Gastrocnemius medialis (tissue), 4 donors: ENCODE measurements at regions not wholly inside any gene's neighbourhood (a gene's known extent, or its start where the extent isn't known, plus 50 kb on each side); places are given as distances from the start of the nearest gene placed in this dataset.

Experiments used
- CTCF ChIP-seq, 5 experiments: fragments of 450-650 bp in 3 of 5; fragments of 200-600 bp in 2 of 5; sonication (generic) in 2 of 5; IDR thresholded peaks in 4 of 5; conservative IDR thresholded peaks in 1 of 5; 1 replicate in 4 of 5; 2 replicates in 1 of 5; pipeline ENCODE4 v1.5.1; 2016 to 2019; ENCODE audit warnings: antibody characterized with exemption in 5 of 5, mild to moderate bottlenecking in 3 of 5, moderate library complexity in 3 of 5
- POLR2A ChIP-seq, 2 donors: fragments of 450-650 bp; IDR thresholded peaks; one replicate each; pipeline ENCODE4 v1.6.1; 2017; ENCODE audit warnings: antibody characterized with exemption in 2 of 2, mild to moderate bottlenecking in 2 of 2, moderate library complexity in 2 of 2

DNA sequence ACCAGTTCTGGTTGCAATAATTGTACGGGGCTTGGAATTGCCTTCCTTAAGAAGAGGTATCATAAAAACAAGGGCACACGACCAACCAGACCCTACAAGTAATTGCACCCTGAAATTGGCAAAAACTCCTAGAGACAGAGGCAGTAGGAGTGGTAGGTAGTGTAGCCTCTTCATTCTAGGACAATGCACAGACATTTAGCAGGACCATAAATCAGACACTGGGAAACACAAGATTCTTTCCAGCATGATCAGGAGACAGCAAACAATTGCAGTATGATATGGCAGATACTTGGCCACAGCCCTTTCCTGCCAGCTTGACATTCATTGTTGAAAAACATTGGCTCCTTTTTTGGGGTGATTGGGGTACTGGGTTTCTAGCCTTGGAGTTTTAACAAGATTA, 186.6 kb upstream of the PIK3C3 start:
- TF ChIP-seq POLR2A (IDR thresholded peaks at IDR 0.05): no peak
- no peak for TF ChIP-seq CTCF (IDR thresholded peaks at IDR 0.05 in 4 of 5, conservative IDR thresholded peaks at IDR 0.05 in 1 of 5)
